Esophagus squamous epithelium (tissue), 4 donors: ENCODE measurements at regions not wholly inside any gene's neighbourhood (a gene's known extent, or its start where the extent isn't known, plus 50 kb on each side); places are given as distances from the start of the nearest gene placed in this dataset.

ENCODE experiments used
- CTCF ChIP-seq, 6 experiments: fragments of 450-650 bp in 4 of 6; fragments of 200-600 bp in 2 of 6; sonication (generic) in 2 of 6; IDR thresholded peaks; one replicate each; pipeline ENCODE4 v1.5.1; 2016 to 2019; ENCODE audit warnings: antibody characterized with exemption in 6 of 6, mild to moderate bottlenecking in 4 of 6, moderate library complexity in 4 of 6
- POLR2A ChIP-seq, 4 donors: fragments of 450-650 bp; IDR thresholded peaks; one replicate each; pipeline ENCODE4 v1.6.1; 2017; ENCODE audit warnings: antibody characterized with exemption in 4 of 4, mild to moderate bottlenecking in 4 of 4, moderate library complexity in 3 of 4

DNA sequence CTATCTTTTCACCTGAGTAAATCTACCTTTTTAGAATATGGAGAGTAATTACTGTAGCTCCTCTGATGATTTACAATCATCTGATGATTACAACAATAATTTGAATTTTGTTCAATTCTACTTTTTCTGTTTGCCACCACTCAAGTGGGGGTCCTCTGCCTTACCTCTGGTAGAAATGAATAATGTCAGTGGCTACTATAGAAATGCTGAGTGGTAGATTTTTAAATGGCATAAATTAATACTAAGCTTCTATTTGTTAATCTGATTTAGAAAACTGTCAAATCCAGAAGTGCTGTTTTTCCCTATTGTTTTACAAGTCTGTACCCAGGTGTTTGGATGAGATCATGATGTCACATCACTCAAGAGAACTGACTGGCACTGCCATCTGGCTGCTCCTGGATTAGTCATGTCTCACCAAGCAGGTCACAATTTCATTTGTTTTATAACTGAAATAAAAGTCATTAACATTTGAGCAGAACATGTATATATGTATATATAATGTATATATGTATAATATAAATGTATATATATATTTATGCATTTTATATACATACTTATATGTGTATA is 494.8 kb downstream of the TBC1D4 start:
- TF ChIP-seq CTCF (IDR thresholded peaks at IDR 0.05) (no peak), POLR2A (IDR thresholded peaks at IDR 0.05) (no peak)
